Suprapubic skin (tissue), 4 donors: ENCODE measurements at regions not wholly inside any gene's neighbourhood (a gene's known extent, or its start where the extent isn't known, plus 50 kb on each side); places are given as distances from the start of the nearest gene placed in this dataset.

Experiments used
- CTCF ChIP-seq, 2 donors: fragments of 200-600 bp in 1 of 2; fragments of 450-650 bp in 1 of 2; sonication (generic) in 1 of 2; IDR thresholded peaks; one replicate each; pipeline ENCODE4 v1.5.1; 2016 to 2019; ENCODE audit warnings: antibody characterized with exemption in 2 of 2, mild to moderate bottlenecking in 1 of 2, moderate library complexity in 1 of 2
- EP300 ChIP-seq: sonication (generic); formaldehyde crosslinking; IDR thresholded peaks from one replicate; pipeline ENCODE4 v1.6.1; 2017; ENCODE audit warnings: antibody characterized with exemption
- POLR2A ChIP-seq, 2 donors: fragments of 450-650 bp; IDR thresholded peaks; one replicate each; pipeline ENCODE4 v1.6.1; 2017; ENCODE audit warnings: antibody characterized with exemption in 2 of 2, mild to moderate bottlenecking in 2 of 2, moderate library complexity in 2 of 2
- POLR2AphosphoS5 ChIP-seq, 3 donors: sonication (generic); formaldehyde crosslinking; IDR thresholded peaks; one replicate each; pipeline ENCODE4 v1.6.1; 2017; ENCODE audit warnings: antibody characterized with exemption in 3 of 3

DNA sequence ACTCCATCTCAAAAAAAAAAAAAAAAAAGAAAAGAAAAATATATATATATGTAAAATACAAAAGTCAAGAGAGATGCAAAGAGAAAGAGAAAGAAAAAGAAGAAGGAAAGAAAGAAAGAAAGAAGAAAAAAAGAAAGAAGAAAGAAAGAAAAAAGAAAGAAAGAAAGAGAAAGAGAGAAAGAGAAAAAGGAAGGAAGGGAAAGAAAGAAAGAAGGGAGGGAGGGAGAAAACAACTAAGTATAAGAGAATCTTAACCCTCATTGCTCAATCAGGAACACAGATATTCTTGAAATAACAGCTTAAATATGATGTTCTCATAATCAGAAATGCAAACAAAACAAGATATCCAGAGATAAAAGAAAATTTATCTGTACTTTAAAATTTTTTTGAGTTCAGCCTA, 54.4 kb upstream of the MARCKS start:
- TF ChIP-seq CTCF (IDR thresholded peaks at IDR 0.05) (no peak), EP300 (no peak), POLR2A (IDR thresholded peaks at IDR 0.05) (no peak), POLR2AphosphoS5 (IDR thresholded peaks at IDR 0.05) (no peak)
